Stimulated activated CD8-positive, alpha-beta memory T cell treated with anti-CD3 and anti-CD28 coated beads, Interleukin-12 subunit alpha, Interleukin-12 subunit beta, amount 100 ng/mL, for 24 hours (primary cell): ENCODE measurements at regions not wholly inside any gene's neighbourhood (a gene's known extent, or its start where the extent isn't known, plus 50 kb on each side); places are given as distances from the start of the nearest gene placed in this dataset.

Experiments
- DNase-seq: peaks from one replicate; pipeline ENCODE4 v3.0.0-alpha.2; 2020; ENCODE audit errors: extremely low read depth

- DNase-seq, result no peak
These were observed 376.2 kb downstream of the SOX11 start for GRCh38 chr2:6068429-6068828.

GRCh38 chr2:6069381-6069780 lies 377.2 kb downstream of the SOX11 start:
- no peak for DNase-seq

- no peak for DNase-seq
These were observed 379.3 kb downstream of the SOX11 start for GRCh38 chr2:6071519-6071918.

GRCh38 chr2:6072276-6072675 lies 380.1 kb downstream of the SOX11 start:
- no peak for DNase-seq

GRCh38 chr2:6072768-6073167 lies 380.6 kb downstream of the SOX11 start:
- DNase-seq, result no peak

- no peak for DNase-seq
These were observed 381.3 kb downstream of the SOX11 start for GRCh38 chr2:6073191-6074088.

- DNase-seq, result no peak
These were observed 382.0 kb downstream of the SOX11 start for GRCh38 chr2:6074089-6074643.

- DNase-seq, result no peak
These were observed 385.4 kb downstream of the SOX11 start for GRCh38 chr2:6077585-6077984.

- no peak for DNase-seq
These were observed 386.2 kb downstream of the SOX11 start for GRCh38 chr2:6078414-6078813.

- DNase-seq, result no peak
These were observed 387.2 kb downstream of the SOX11 start for GRCh38 chr2:6079405-6079804.

GRCh38 chr2:6080932-6081753 lies 389.0 kb downstream of the SOX11 start:
- no peak for DNase-seq

- DNase-seq, result no peak
These were observed 389.9 kb downstream of the SOX11 start for GRCh38 chr2:6081955-6082624.

- DNase-seq, result no peak
These were observed 390.4 kb downstream of the SOX11 start for GRCh38 chr2:6082625-6083018.

- DNase-seq, result no peak
These were observed 391.0 kb downstream of the SOX11 start for GRCh38 chr2:6083136-6083535.

GRCh38 chr2:6089474-6089873 lies 397.3 kb downstream of the SOX11 start:
- DNase-seq, result no peak

- DNase-seq, result no peak
These were observed 411.2 kb downstream of the SOX11 start for GRCh38 chr2:6103372-6103771.

GRCh38 chr2:6103949-6104348 lies 411.8 kb downstream of the SOX11 start:
- no peak for DNase-seq

- no peak for DNase-seq
These were observed 415.1 kb downstream of the SOX11 start for GRCh38 chr2:6107290-6107689.

GRCh38 chr2:6109831-6110230 lies 417.6 kb downstream of the SOX11 start:
- DNase-seq, result no peak

- DNase-seq, result no peak
These were observed 419.6 kb downstream of the SOX11 start for GRCh38 chr2:6111781-6112261.

- DNase-seq, result no peak
These were observed 421.6 kb downstream of the SOX11 start for GRCh38 chr2:6113786-6114185.

GRCh38 chr2:6127718-6128117 lies 435.5 kb downstream of the SOX11 start:
- no peak for DNase-seq
